ENCODE measurements at regions not wholly inside any gene's neighbourhood (a gene's known extent, or its start where the extent isn't known, plus 50 kb on each side); places are given as distances from the start of the nearest gene placed in this dataset.

DNA sequence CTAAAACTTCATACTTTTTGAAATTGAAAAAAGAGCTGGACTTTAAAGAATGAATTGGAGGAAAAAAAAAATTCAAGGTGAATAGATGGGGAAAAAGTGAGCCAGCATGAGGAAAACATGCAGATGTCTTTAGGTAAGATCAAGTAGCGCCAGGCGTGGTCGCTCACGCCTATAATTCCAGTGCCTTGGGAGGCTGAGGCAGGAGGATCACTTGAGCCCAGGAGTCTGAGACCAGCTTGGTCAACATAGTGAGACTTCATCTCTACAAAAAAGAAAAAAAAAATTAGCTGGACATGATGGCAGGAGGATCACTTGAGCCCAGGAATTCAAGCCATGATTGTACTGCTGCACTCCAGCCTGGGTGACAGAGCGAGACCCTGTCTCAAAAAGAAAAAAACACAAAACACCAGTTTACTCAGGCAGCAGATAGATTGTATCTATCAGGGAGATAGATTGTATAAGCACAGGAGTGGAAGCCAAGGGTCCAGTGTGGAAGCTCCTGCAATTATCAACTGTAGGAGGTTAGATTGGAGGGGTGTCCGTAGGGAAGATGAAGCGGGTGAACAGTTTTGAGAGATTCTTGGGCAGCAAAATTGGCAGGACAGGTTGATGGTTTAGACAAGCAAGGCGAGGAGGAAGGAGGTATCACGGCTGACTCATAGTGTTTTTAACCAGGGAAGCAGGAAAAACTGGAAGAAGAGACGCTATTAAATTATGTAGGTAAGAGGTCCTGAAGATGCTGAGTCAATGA, 97.6 kb upstream of the ZNF217 start:
- DNase-seq: no peak
- Histone ChIP-seq H3K4me3 (no peak overlapping the region), H3K27me3 (no peaks in the 10 kb centered on the region), H3K27ac (no peak overlapping the region), H3K4me1 (no peaks in the 10 kb centered on the region), H3K36me3 (no peaks in the 10 kb centered on the region), H3K9me3 (no peaks in the 10 kb centered on the region)
- TF ChIP-seq, protein P1, sequence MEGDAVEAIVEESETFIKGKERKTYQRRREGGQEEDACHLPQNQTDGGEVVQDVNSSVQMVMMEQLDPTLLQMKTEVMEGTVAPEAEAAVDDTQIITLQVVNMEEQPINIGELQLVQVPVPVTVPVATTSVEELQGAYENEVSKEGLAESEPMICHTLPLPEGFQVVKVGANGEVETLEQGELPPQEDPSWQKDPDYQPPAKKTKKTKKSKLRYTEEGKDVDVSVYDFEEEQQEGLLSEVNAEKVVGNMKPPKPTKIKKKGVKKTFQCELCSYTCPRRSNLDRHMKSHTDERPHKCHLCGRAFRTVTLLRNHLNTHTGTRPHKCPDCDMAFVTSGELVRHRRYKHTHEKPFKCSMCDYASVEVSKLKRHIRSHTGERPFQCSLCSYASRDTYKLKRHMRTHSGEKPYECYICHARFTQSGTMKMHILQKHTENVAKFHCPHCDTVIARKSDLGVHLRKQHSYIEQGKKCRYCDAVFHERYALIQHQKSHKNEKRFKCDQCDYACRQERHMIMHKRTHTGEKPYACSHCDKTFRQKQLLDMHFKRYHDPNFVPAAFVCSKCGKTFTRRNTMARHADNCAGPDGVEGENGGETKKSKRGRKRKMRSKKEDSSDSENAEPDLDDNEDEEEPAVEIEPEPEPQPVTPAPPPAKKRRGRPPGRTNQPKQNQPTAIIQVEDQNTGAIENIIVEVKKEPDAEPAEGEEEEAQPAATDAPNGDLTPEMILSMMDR (IDR thresholded peaks at IDR 0.05): no peak
- intact Hi-C loops (cut with DNase I; ENCODE audit: low total_unique reads): no loop called here

DNA sequence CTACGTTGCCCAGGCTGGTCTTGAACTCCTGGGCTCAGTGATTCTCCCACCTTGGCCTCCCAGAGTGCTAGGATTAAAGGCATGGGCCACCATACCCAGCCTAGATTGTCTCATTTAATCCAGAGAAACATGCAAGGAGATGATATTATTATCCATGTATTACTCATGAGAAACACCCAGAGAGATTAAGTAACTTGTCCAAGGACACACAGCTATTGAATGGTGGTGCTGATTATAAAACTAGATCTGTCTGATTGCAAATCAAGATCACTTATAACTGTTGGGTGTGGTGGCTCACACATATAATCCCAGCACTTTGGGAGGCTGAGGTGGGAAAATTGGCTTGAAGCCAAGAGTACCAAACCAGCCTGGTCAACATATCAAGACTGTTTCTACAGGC, 94.4 kb upstream of the ZNF217 start:
- no peaks in the 10 kb centered on the region for H3K27me3 ChIP-seq
- DNase-seq: no peak
- no peak overlapping the region for H3K27ac ChIP-seq
- H3K4me1 ChIP-seq: no peaks in the 10 kb centered on the region
- TF ChIP-seq, protein P1 (IDR thresholded peaks at IDR 0.05): no peak
- H3K36me3 ChIP-seq: no peaks in the 10 kb centered on the region
- H3K9me3 ChIP-seq: no peaks in the 10 kb centered on the region
- H3K4me3 ChIP-seq: no peak overlapping the region
- intact Hi-C loops (cut with DNase I; ENCODE audit: low total_unique reads): no loop called here

- no peak overlapping the region for H3K27ac ChIP-seq
- H3K9me3 ChIP-seq: no peaks in the 10 kb centered on the region
- TF ChIP-seq, protein P1 (IDR thresholded peaks at IDR 0.05): no peak
- intact Hi-C loops (cut with DNase I; ENCODE audit: low total_unique reads): no loop called here
- no peak for DNase-seq
- no peaks in the 10 kb centered on the region for H3K36me3 ChIP-seq
- no peak overlapping the region for H3K4me3 ChIP-seq
- H3K4me1 ChIP-seq: peaks cover 0 to 9% (median 0%) of the 10 kb centered on the region in 4 donors
- H3K27me3 ChIP-seq: no peaks in the 10 kb centered on the region
Measured at GRCh38 chr20:53685070-53685595, 91.5 kb upstream of the ZNF217 start.

- H3K36me3 ChIP-seq: no peaks in the 10 kb centered on the region
- no peaks in the 10 kb centered on the region for H3K27me3 ChIP-seq
- intact Hi-C loops (cut with DNase I; ENCODE audit: low total_unique reads): no loop called here
- DNase-seq: no peak
- no peaks in the 10 kb centered on the region for H3K9me3 ChIP-seq
- TF ChIP-seq, protein P1 (IDR thresholded peaks at IDR 0.05): no peak
- no peak overlapping the region for H3K4me3 ChIP-seq
- no peak overlapping the region for H3K27ac ChIP-seq
- peaks cover 0 to 9% (median 0%) of the 10 kb centered on the region in 4 donors for H3K4me1 ChIP-seq
Measured at GRCh38 chr20:53683506-53683905, 89.9 kb upstream of the ZNF217 start.

DNA sequence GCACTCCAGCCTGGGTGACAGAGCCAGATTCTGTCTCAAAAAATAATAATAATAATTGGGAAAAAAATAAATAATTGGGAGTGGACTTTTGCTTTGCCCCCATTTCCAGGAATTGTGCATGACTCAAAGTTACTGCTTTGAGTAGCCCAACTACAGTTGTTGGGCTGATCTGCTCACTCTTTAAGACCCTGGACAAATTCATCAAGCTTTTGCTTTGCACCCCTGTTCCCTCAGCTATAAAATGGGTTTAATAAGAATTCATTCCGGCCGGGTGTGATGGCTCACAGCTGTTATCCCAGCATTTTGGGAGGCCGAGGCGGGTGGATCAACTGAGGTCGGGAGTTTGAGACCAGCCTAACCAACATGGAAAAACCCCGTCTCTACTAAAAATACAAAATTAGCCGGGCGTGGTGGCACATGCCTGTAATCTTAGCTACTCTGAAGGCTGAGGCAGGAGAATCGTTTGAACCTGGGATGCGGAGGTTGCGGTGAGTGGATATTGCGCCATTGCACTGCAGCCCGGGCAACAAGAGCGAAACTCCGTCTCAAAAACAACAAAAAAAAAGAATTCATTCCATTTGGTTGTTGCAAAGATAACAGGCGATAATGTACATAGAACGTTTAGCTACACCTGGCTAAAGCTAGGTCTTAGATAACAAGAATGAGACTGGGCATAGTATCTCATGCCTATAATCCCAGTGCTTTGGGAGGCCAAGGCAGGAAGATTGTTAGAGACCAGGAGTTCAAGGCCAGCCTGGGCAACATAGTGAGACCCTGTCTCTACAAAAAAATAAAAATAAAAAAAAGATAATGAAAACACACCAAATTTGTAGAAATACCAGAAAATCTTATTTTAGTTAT, 87.9 kb upstream of the ZNF217 start:
- Histone ChIP-seq H3K27me3 (no peaks in the 10 kb centered on the region), H3K4me1 (peaks cover 0 to 22% (median 2%) of the 10 kb centered on the region in 4 donors), H3K9me3 (no peaks in the 10 kb centered on the region), H3K4me3 (no peak overlapping the region), H3K27ac (no peak overlapping the region), H3K36me3 (no peaks in the 10 kb centered on the region)
- TF ChIP-seq, protein P1 (IDR thresholded peaks at IDR 0.05): no peak
- intact Hi-C loops (cut with DNase I; ENCODE audit: low total_unique reads): no loop called here
- DNase-seq: no peak
